GM12891 (cell line): ENCODE measurements at regions not wholly inside any gene's neighbourhood (a gene's known extent, or its start where the extent isn't known, plus 50 kb on each side); places are given as distances from the start of the nearest gene placed in this dataset.

ENCODE experiments used
- POLR2A ChIP-seq: IDR thresholded peaks from 2 replicates; pipeline ENCODE4 v1.6.1; 2011; ENCODE audit warnings: low read depth, low read length, control low read depth
- POLR2AphosphoS5 ChIP-seq: IDR thresholded peaks from 2 replicates; pipeline ENCODE4 v1.6.1; 2011; ENCODE audit warnings: low read depth, low read length, control low read depth
- SPI1 ChIP-seq: IDR thresholded peaks from 2 replicates; pipeline ENCODE4 v1.6.1; 2011; ENCODE audit warnings: low read depth, low read length, control low read depth
- TAF1 ChIP-seq: IDR thresholded peaks from 2 replicates; pipeline ENCODE4 v1.6.1; 2011; ENCODE audit warnings: low read depth, low read length, control low read depth

DNA sequence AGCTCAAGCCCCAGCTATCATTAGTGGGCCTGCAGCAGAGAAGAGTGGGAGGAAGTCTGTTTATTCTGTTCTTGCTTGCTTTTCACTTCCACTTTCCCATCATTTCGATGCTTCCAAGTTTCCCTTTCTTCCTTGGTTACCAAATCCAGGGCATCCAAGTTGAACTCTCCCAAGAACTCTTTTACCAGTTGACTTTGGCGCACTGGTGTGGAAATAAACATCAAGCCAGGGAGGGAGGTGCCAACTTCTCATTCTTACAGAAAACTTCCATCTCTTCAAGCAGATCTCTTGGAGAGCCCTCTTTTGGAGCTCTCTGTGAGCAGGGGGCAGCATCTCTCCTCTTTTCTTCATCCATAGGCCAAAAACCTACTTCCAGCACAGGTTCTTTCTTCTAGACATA lies 85.7 kb upstream of the RGS17 start:
- TF ChIP-seq POLR2A: no peak
- TF ChIP-seq TAF1: no peak
- TF ChIP-seq SPI1: no peak
- TF ChIP-seq POLR2AphosphoS5: no peak
